DND-41 (cell line): ENCODE measurements at regions not wholly inside any gene's neighbourhood (a gene's known extent, or its start where the extent isn't known, plus 50 kb on each side); places are given as distances from the start of the nearest gene placed in this dataset.

ENCODE experiments used
- ATAC-seq: fragments of 200-7000 bp; cut with Tn5 transposase; 3 replicates; pipeline ENCODE4 v1.9.1; 2021; ENCODE audit warnings: low read depth; ENCODE audit not compliant: insufficient read depth
- DNase-seq: peaks from one replicate; pipeline ENCODE4 v3.0.0-alpha.2; 2020
- H2AFZ ChIP-seq: 2 replicates; pipeline ENCODE4 v1.6.0; 2012; ENCODE audit warnings: low read depth, low read length
- H3K27ac ChIP-seq: 2 replicates; pipeline ENCODE4 v1.5.1; 2012; ENCODE audit warnings: low read length, inconsistent platforms
- H3K27me3 ChIP-seq: fragments of 200-600 bp; sonication (generic); 2 replicates; pipeline ENCODE4 v1.6.0; 2012; ENCODE audit warnings: low read length, mild to moderate bottlenecking, inconsistent platforms; ENCODE audit not compliant: insufficient read depth, poor library complexity
- H3K36me3 ChIP-seq: 2 replicates; pipeline ENCODE4 v1.5.1; 2012; ENCODE audit warnings: low read length, inconsistent platforms; ENCODE audit not compliant: insufficient read depth
- H3K4me1 ChIP-seq: 2 replicates; pipeline ENCODE4 v1.5.1; 2012; ENCODE audit warnings: mild to moderate bottlenecking, low read length; ENCODE audit not compliant: insufficient read depth
- H3K4me2 ChIP-seq: 2 replicates; pipeline ENCODE4 v1.6.0; 2012; ENCODE audit warnings: mild to moderate bottlenecking, moderate library complexity, low read length, inconsistent platforms; ENCODE audit not compliant: insufficient read depth
- H3K4me3 ChIP-seq, 2 experiments: fragments of 200-600 bp in 1 of 2; shearing (Covaris generic) in 1 of 2; 2 replicates each; pipeline ENCODE4 v1.5.1; 2012 to 2016; ENCODE audit warnings: inconsistent platforms in 2 of 2, low read length in 2 of 2, mild to moderate bottlenecking in 2 of 2, low read depth in 1 of 2, moderate library complexity in 1 of 2
- H3K79me2 ChIP-seq: 2 replicates; pipeline ENCODE4 v1.6.0; 2012; ENCODE audit warnings: low read length, inconsistent platforms; ENCODE audit not compliant: insufficient read depth
- H3K9ac ChIP-seq: 2 replicates; pipeline ENCODE4 v1.6.0; 2012; ENCODE audit warnings: low read depth, mild to moderate bottlenecking, inconsistent platforms, low read length, moderate library complexity
- H3K9me3 ChIP-seq: 2 replicates; pipeline ENCODE4 v1.5.1; 2012; ENCODE audit warnings: low read length, moderate library complexity, mild to moderate bottlenecking, inconsistent platforms; ENCODE audit not compliant: insufficient read depth, severe bottlenecking
- H4K20me1 ChIP-seq: 2 replicates; pipeline ENCODE4 v1.6.0; 2012; ENCODE audit warnings: low read length; ENCODE audit not compliant: insufficient read depth
- EZH2 ChIP-seq: IDR thresholded peaks from 3 replicates; pipeline ENCODE4 v1.6.1; 2012; ENCODE audit warnings: borderline replicate concordance, low read depth, mild to moderate bottlenecking, moderate library complexity, low read length, inconsistent platforms; ENCODE audit not compliant: severe bottlenecking
- TF ChIP-seq, protein P1 (sequence below): IDR thresholded peaks from 2 replicates; pipeline ENCODE4 v1.5.1; 2012; ENCODE audit warnings: borderline replicate concordance, low read length, moderate library complexity, mild to moderate bottlenecking; ENCODE audit not compliant: poor library complexity, severe bottlenecking; ENCODE audit errors: extremely low read depth

DNA sequence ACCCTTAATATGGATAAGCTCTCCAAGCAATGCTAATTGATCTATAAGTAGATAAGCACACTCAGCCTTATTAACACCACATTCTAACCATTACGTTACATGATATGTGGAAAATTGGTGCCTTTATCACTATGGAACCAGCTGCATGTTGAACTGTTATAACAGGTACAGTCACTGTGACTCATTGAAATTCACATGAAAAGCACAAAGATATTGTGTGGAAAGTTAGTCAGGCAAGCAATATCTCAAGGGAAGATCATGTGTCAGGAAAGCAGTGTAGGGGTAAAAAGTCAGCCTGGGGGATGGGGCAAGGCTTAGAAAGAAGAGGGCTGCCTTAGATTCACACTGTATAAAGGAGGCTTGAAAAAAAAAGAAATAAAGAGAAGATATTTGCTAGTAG, 313.7 kb upstream of the SMIM31 start:
- no peak for DNase-seq
- TF ChIP-seq, protein P1, sequence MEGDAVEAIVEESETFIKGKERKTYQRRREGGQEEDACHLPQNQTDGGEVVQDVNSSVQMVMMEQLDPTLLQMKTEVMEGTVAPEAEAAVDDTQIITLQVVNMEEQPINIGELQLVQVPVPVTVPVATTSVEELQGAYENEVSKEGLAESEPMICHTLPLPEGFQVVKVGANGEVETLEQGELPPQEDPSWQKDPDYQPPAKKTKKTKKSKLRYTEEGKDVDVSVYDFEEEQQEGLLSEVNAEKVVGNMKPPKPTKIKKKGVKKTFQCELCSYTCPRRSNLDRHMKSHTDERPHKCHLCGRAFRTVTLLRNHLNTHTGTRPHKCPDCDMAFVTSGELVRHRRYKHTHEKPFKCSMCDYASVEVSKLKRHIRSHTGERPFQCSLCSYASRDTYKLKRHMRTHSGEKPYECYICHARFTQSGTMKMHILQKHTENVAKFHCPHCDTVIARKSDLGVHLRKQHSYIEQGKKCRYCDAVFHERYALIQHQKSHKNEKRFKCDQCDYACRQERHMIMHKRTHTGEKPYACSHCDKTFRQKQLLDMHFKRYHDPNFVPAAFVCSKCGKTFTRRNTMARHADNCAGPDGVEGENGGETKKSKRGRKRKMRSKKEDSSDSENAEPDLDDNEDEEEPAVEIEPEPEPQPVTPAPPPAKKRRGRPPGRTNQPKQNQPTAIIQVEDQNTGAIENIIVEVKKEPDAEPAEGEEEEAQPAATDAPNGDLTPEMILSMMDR: no peak
- no peak for TF ChIP-seq EZH2
- Histone ChIP-seq H3K36me3 (no peaks in the 10 kb centered on the region), H3K4me3 (no peak overlapping the region), H2AFZ (no peak overlapping the region), H3K27ac (no peak overlapping the region), H3K27me3 (no peaks in the 10 kb centered on the region), H4K20me1 (no peaks in the 10 kb centered on the region), H3K4me2 (no peak overlapping the region), H3K9me3 (no peaks in the 10 kb centered on the region), H3K9ac (no peak overlapping the region), H3K4me1 (no peaks in the 10 kb centered on the region), H3K79me2 (no peaks in the 10 kb centered on the region)
- no peak for ATAC-seq

DNA sequence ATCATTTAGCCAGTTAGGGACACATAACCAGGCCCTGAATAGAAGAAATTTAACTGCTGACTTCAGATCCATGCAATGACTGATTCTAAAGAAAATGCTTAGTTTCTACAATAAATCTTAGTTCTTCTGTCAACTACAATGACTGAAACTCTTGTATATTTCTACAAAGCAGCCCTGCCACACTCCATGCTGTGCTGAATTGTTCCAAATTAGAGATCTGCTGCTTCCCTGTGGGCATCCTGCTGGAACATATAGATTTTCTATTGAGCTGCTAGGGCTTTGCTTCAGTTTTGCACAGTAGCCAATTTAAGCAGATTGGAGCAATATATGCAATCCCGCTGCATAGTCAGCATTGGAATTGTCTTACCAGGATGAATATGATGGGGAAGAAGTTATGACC, 312.8 kb upstream of the SMIM31 start:
- H3K27me3 ChIP-seq: no peaks in the 10 kb centered on the region
- H3K9me3 ChIP-seq: no peaks in the 10 kb centered on the region
- H3K27ac ChIP-seq: no peak overlapping the region
- no peak overlapping the region for H3K9ac ChIP-seq
- H3K36me3 ChIP-seq: no peaks in the 10 kb centered on the region
- no peaks in the 10 kb centered on the region for H3K79me2 ChIP-seq
- no peak overlapping the region for H3K4me3 ChIP-seq
- no peak for ATAC-seq
- H2AFZ ChIP-seq: no peak overlapping the region
- H3K4me2 ChIP-seq: no peak overlapping the region
- no peaks in the 10 kb centered on the region for H3K4me1 ChIP-seq
- TF ChIP-seq, protein P1: no peak
- TF ChIP-seq EZH2: no peak
- H4K20me1 ChIP-seq: no peaks in the 10 kb centered on the region
- no peak for DNase-seq

DNA sequence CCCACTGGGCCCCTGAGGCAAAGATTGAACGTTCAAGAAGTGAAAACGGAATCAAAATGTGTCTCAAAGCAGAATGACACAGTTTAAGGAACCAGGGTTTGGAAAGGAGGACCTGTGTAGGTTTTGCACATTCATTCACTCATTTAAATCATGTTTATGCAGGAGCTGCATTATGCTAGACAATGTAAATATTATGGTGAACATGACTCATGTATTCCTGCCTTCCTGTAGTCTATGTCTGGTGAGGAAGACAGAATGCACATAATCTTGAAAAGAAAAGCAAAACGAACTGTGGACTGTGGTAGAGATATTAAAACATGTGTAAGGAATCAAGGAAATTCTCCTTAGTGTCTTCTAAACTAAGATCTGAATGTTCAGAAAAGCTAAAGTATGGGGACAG, 311.8 kb upstream of the SMIM31 start:
- Histone ChIP-seq H3K4me3 (no peak overlapping the region), H3K9ac (no peak overlapping the region), H3K79me2 (no peaks in the 10 kb centered on the region), H3K4me1 (no peaks in the 10 kb centered on the region), H2AFZ (no peak overlapping the region), H3K27me3 (no peaks in the 10 kb centered on the region), H3K9me3 (no peaks in the 10 kb centered on the region), H4K20me1 (no peaks in the 10 kb centered on the region), H3K27ac (no peak overlapping the region), H3K4me2 (no peak overlapping the region), H3K36me3 (no peaks in the 10 kb centered on the region)
- no peak for DNase-seq
- no peak for ATAC-seq
- TF ChIP-seq EZH2: no peak
- TF ChIP-seq, protein P1: no peak

DNA sequence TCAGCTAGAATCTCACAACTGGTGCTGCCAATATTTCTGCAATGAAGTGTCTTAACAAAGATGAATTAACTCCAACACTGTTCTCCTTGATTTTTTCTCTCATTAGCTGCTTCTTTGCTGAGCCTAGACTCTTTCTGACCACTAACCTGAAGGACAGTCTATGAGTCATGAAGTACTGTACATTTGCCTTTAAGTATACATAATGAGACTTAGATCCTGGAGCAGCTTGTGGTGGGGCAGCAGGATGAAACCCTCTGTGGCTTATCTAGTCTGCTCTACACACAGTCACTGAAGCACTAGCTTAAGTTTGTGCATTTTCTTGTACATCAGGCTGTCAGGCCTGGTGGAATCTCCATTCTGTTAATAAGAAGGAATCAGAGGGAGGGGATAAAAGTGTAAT, 307.4 kb upstream of the SMIM31 start:
- no peaks in the 10 kb centered on the region for H3K4me1 ChIP-seq
- no peaks in the 10 kb centered on the region for H3K79me2 ChIP-seq
- no peak overlapping the region for H3K9ac ChIP-seq
- no peaks in the 10 kb centered on the region for H3K27me3 ChIP-seq
- DNase-seq (no peak), ATAC-seq (no peak)
- H3K27ac ChIP-seq: no peak overlapping the region
- no peaks in the 10 kb centered on the region for H3K36me3 ChIP-seq
- no peak overlapping the region for H3K4me2 ChIP-seq
- no peaks in the 10 kb centered on the region for H4K20me1 ChIP-seq
- TF ChIP-seq, protein P1: no peak
- no peak for TF ChIP-seq EZH2
- H2AFZ ChIP-seq: no peak overlapping the region
- no peaks in the 10 kb centered on the region for H3K9me3 ChIP-seq
- H3K4me3 ChIP-seq: no peak overlapping the region
